H9 (cell line): ENCODE measurements at regions not wholly inside any gene's neighbourhood (a gene's known extent, or its start where the extent isn't known, plus 50 kb on each side); places are given as distances from the start of the nearest gene placed in this dataset.

Experiments used
- DNase-seq: peaks from one replicate; pipeline ENCODE4 v3.0.0-alpha.2; 2017
- H2AFZ ChIP-seq: one replicate; pipeline ENCODE4 v1.6.1; 2013; ENCODE audit warnings: mild to moderate bottlenecking, low read length, control low read depth, moderate library complexity
- H2AK5ac ChIP-seq: 2 replicates; pipeline ENCODE4 v1.6.1; 2013; ENCODE audit warnings: low read length, control low read depth, mixed read lengths; ENCODE audit not compliant: insufficient read length
- H2BK120ac ChIP-seq: one replicate; pipeline ENCODE4 v1.6.1; 2013; ENCODE audit warnings: low read depth, mild to moderate bottlenecking, low read length, control low read depth, inconsistent platforms; ENCODE audit not compliant: poor library complexity, severe bottlenecking
- H2BK12ac ChIP-seq: 2 replicates; pipeline ENCODE4 v1.6.1; 2013; ENCODE audit warnings: low read length, control low read depth, mixed read lengths, low read depth; ENCODE audit not compliant: insufficient read length
- H2BK15ac ChIP-seq: 2 replicates; pipeline ENCODE4 v1.6.1; 2013; ENCODE audit warnings: low read depth, low read length, control low read depth
- H2BK20ac ChIP-seq: one replicate; pipeline ENCODE4 v1.6.1; 2013; ENCODE audit warnings: low read depth, mild to moderate bottlenecking, low read length, control low read depth, inconsistent platforms; ENCODE audit not compliant: poor library complexity, severe bottlenecking
- H2BK5ac ChIP-seq: 2 replicates; pipeline ENCODE4 v1.6.1; 2013; ENCODE audit warnings: low read length, control low read depth, mixed read lengths; ENCODE audit not compliant: insufficient read length
- H3K14ac ChIP-seq: 2 replicates; pipeline ENCODE4 v1.6.1; 2013; ENCODE audit warnings: low read length, control low read depth; ENCODE audit not compliant: insufficient read depth
- H3K18ac ChIP-seq: 2 replicates; pipeline ENCODE4 v1.6.1; 2013; ENCODE audit warnings: low read depth, mild to moderate bottlenecking, mixed read lengths, low read length, control low read depth; ENCODE audit not compliant: insufficient read length
- H3K23ac ChIP-seq: 2 replicates; pipeline ENCODE4 v1.6.1; 2013; ENCODE audit warnings: low read length, control low read depth, mixed read lengths, low read depth; ENCODE audit not compliant: insufficient read length
- H3K23me2 ChIP-seq: 2 replicates; pipeline ENCODE4 v1.6.1; 2013; ENCODE audit warnings: low read depth, mild to moderate bottlenecking, mixed read lengths, low read length, control low read depth; ENCODE audit not compliant: insufficient read length, poor library complexity, severe bottlenecking
- H3K27ac ChIP-seq: 2 replicates; pipeline ENCODE4 v1.5.1; 2013; ENCODE audit warnings: low read length, control low read depth, mixed read lengths, low read depth; ENCODE audit not compliant: insufficient read length
- H3K27me3 ChIP-seq: 2 replicates; pipeline ENCODE4 v1.6.1; 2013; ENCODE audit warnings: low read length, control low read depth, inconsistent platforms; ENCODE audit not compliant: insufficient read depth
- H3K4ac ChIP-seq: 2 replicates; pipeline ENCODE4 v1.6.1; 2013; ENCODE audit warnings: low read depth, mild to moderate bottlenecking, control low read depth, inconsistent platforms, low read length, moderate library complexity
- H3K4me1 ChIP-seq: 2 replicates; pipeline ENCODE4 v1.6.1; 2013; ENCODE audit warnings: low read length, control low read depth, inconsistent platforms; ENCODE audit not compliant: insufficient read depth
- H3K4me2 ChIP-seq: 2 replicates; pipeline ENCODE4 v1.6.1; 2013; ENCODE audit warnings: low read length, control low read depth, mixed read lengths; ENCODE audit not compliant: insufficient read length, insufficient read depth
- H3K56ac ChIP-seq: 2 replicates; pipeline ENCODE4 v1.6.1; 2013; ENCODE audit warnings: low read depth, mild to moderate bottlenecking, mixed read lengths, low read length, control low read depth; ENCODE audit not compliant: insufficient read length
- H3K79me1 ChIP-seq: 2 replicates; pipeline ENCODE4 v1.6.1; 2013; ENCODE audit warnings: low read depth, mild to moderate bottlenecking, moderate library complexity, low read length, control low read depth, inconsistent platforms; ENCODE audit not compliant: insufficient read depth, poor library complexity, severe bottlenecking
- H3K79me2 ChIP-seq: 2 replicates; pipeline ENCODE4 v1.6.1; 2013; ENCODE audit warnings: low read length, control low read depth, inconsistent platforms; ENCODE audit not compliant: insufficient read depth
- H3K9ac ChIP-seq: 2 replicates; pipeline ENCODE4 v1.6.1; 2013; ENCODE audit warnings: low read length, control low read depth, mixed read lengths; ENCODE audit not compliant: insufficient read length; ENCODE audit errors: extremely low read depth
- H3K9me3 ChIP-seq: one replicate; pipeline ENCODE4 v1.6.1; 2013; ENCODE audit warnings: low read depth, low read length, inconsistent platforms; ENCODE audit not compliant: control insufficient read depth
- H3T11ph ChIP-seq: one replicate; pipeline ENCODE4 v1.6.1; 2013; ENCODE audit warnings: mild to moderate bottlenecking, low read length, control low read depth, inconsistent platforms
- H4K20me1 ChIP-seq: one replicate; pipeline ENCODE4 v1.6.1; 2013; ENCODE audit not compliant: control insufficient read depth, insufficient read length, insufficient read depth
- H4K5ac ChIP-seq: 2 replicates; pipeline ENCODE4 v1.6.1; 2013; ENCODE audit warnings: low read depth, mild to moderate bottlenecking, mixed read lengths, low read length, control low read depth; ENCODE audit not compliant: insufficient read length
- H4K8ac ChIP-seq: replicated peaks from 2 replicates; pipeline ENCODE4 v1.6.1; 2013; ENCODE audit warnings: low read length, control low read depth, mixed read lengths, low read depth; ENCODE audit not compliant: insufficient read length
- H4K91ac ChIP-seq: 2 replicates; pipeline ENCODE4 v1.6.1; 2013; ENCODE audit warnings: low read depth, mild to moderate bottlenecking, moderate library complexity, mixed read lengths, low read length, control low read depth; ENCODE audit not compliant: insufficient read length
- H3K27ac Mint-ChIP-seq, 3 experiments: 2 replicates in 2 of 3; 3 replicates in 1 of 3; pipeline ENCODE4 v1.8.0; 2020 to 2021; ENCODE audit warnings: mixed read lengths in 3 of 3, mild to moderate bottlenecking in 1 of 3, moderate library complexity in 1 of 3
- H3K27me3 Mint-ChIP-seq: 2 replicates; pipeline ENCODE4 v1.8.0; 2021; ENCODE audit warnings: low read depth, mild to moderate bottlenecking, moderate library complexity, mixed read lengths
- H3K36me3 Mint-ChIP-seq, 3 experiments: 2 replicates in 2 of 3; 3 replicates in 1 of 3; pipeline ENCODE4 v1.8.0; 2020 to 2021; ENCODE audit warnings: low read depth in 3 of 3, mixed read lengths in 3 of 3; ENCODE audit not compliant: insufficient read depth in 1 of 3
- H3K4me1 Mint-ChIP-seq, 2 experiments: 2 replicates each; pipeline ENCODE4 v1.8.0; 2020; ENCODE audit warnings: mixed read lengths in 2 of 2
- H3K4me3 Mint-ChIP-seq, 2 experiments: 2 replicates in 1 of 2; 3 replicates in 1 of 2; pipeline ENCODE4 v1.8.0; 2020 to 2021; ENCODE audit warnings: mild to moderate bottlenecking in 2 of 2, mixed read lengths in 2 of 2, moderate library complexity in 1 of 2
- H3K9me3 Mint-ChIP-seq, 2 experiments: 2 replicates in 1 of 2; 3 replicates in 1 of 2; pipeline ENCODE4 v1.8.0; 2020; ENCODE audit warnings: mild to moderate bottlenecking in 2 of 2, mixed read lengths in 2 of 2, moderate library complexity in 1 of 2
- CTCF ChIP-seq: fragments of 200-600 bp; sonication (generic); conservative IDR thresholded peaks from 3 replicates; pipeline ENCODE4 v1.8.0; 2021; ENCODE audit warnings: antibody characterized with exemption, mild to moderate bottlenecking
- WGBS: extraction: QIAGEN DNeasy Blood & Tissue Kit; methylation state at CpG from one replicate; pipeline ENCODE4 v1.1.7; 2013; ENCODE audit warnings: missing lambda C conversion rate, low lambda C conversion rate, mixed read lengths; ENCODE audit not compliant: insufficient read length; ENCODE audit errors: extremely low coverage; 5-methylcytosine and 5-hydroxymethylcytosine counted together

GRCh38 chr22:49300951-49301397, 526.7 kb downstream of the BRD1 start:
- peaks cover 4% of the 10 kb centered on the region in 2 experiments for H3K4me1 Mint-ChIP-seq

More at GRCh38 chr22:49300951-49301397, 526.7 kb downstream of the BRD1 start:
- H3K9ac ChIP-seq, result no peak overlapping the region
- H3K27me3 ChIP-seq, result no peaks in the 10 kb centered on the region; the same call in 1 of the 2 replicates
- H4K91ac ChIP-seq, result no peak overlapping the region
- no peak overlapping the region for H3K56ac ChIP-seq
- no peak overlapping the region for H2BK120ac ChIP-seq
- WGBS, result no CpG with 5 or more reads among the region's 15 CpGs
- Mint-ChIP-seq H3K9me3 (no peaks in the 10 kb centered on the region; a peak in 1 of 5 replicates), H3K4me3 (no peak overlapping the region), H3K27me3 (peaks cover 15% of the 10 kb centered on the region), H3K36me3 (no peaks in the 10 kb centered on the region), H3K27ac (no peak overlapping the region)
- no peak overlapping the region for H3K14ac ChIP-seq
- no peak overlapping the region for H3K27ac ChIP-seq
- H3K4me1 ChIP-seq, result no peaks in the 10 kb centered on the region; the same call in 1 of the 2 replicates
- H2BK12ac ChIP-seq, result no peak overlapping the region
- H4K5ac ChIP-seq, result no peak overlapping the region
- no peaks in the 10 kb centered on the region for H3K23me2 ChIP-seq
- H2BK20ac ChIP-seq, result no peak overlapping the region
- H3K4ac ChIP-seq, result no peak overlapping the region
- H2BK5ac ChIP-seq, result no peak overlapping the region
- no peaks in the 10 kb centered on the region for H3K79me2 ChIP-seq
- no peak overlapping the region for H2AFZ ChIP-seq
- no peak overlapping the region for H3K23ac ChIP-seq
- H3K9me3 ChIP-seq, result no peaks in the 10 kb centered on the region
- no peak overlapping the region for H2BK15ac ChIP-seq
- peak; percentile 10 for DNase-seq
- H2AK5ac ChIP-seq, result no peak overlapping the region
- no peak overlapping the region for H4K8ac ChIP-seq
- H3K79me1 ChIP-seq, result no peaks in the 10 kb centered on the region
- no peaks in the 10 kb centered on the region for H4K20me1 ChIP-seq
- no peak overlapping the region for H3T11ph ChIP-seq
- no peak overlapping the region for H3K18ac ChIP-seq
- no peak for TF ChIP-seq CTCF
- H3K4me2 ChIP-seq, result no peak overlapping the region
